Fibroblast of skin of left biceps (primary cell): ENCODE measurements at regions not wholly inside any gene's neighbourhood (a gene's known extent, or its start where the extent isn't known, plus 50 kb on each side); places are given as distances from the start of the nearest gene placed in this dataset.
"Not testable (repeated sequence)": the region's sequence is repeated elsewhere in the genome, so short reads cannot be mapped to it uniquely, and the experiment has no call there.

ENCODE experiments used
- DNase-seq, 2 experiments: peaks; one replicate each; pipeline ENCODE4 v3.0.0-alpha.2; 2013; ENCODE audit warnings: low read depth in 2 of 2

- no peak for DNase-seq
These were observed 410.2 kb upstream of the CT83 start for GRCh38 chrX:116872931-116873330.

- DNase-seq: no peak
These were observed 400.3 kb upstream of the CT83 start for GRCh38 chrX:116863029-116863428.

GRCh38 chrX:116862340-116862739 is 399.6 kb upstream of the CT83 start:
- DNase-seq: no peak

- no peak for DNase-seq
These were observed 378.5 kb upstream of the CT83 start for GRCh38 chrX:116841290-116841689.

GRCh38 chrX:116827063-116827462 is 364.3 kb upstream of the CT83 start:
- no peak for DNase-seq

GRCh38 chrX:116824785-116825184 is 362.0 kb upstream of the CT83 start:
- DNase-seq: no peak

DNA sequence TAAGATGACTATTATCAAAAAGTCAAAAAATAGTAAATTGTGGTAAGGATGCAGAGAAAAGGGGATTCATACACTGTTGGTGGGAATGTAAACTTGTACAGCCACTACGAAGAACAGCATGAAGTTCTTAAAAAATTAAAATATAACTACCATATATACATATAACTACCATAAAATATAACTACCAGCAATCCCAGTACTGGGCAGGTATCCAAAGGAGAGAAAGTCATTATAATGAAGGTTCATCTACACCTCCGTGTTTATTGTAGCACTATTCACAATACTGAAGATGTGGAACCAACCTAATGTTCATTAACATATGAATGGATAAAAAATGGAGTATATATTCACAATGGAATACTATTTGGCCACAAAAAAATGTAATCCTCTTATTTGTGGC is 360.9 kb upstream of the CT83 start:
- DNase-seq: no peak

- no peak for DNase-seq
These were observed 343.6 kb upstream of the CT83 start for GRCh38 chrX:116806288-116806802.

- no peak for DNase-seq
These were observed 339.2 kb upstream of the CT83 start for GRCh38 chrX:116801943-116802342.

- no peak for DNase-seq
These were observed 319.1 kb upstream of the CT83 start for GRCh38 chrX:116781926-116782325.

GRCh38 chrX:116757491-116757890 is 294.7 kb upstream of the CT83 start:
- DNase-seq: no peak

DNA sequence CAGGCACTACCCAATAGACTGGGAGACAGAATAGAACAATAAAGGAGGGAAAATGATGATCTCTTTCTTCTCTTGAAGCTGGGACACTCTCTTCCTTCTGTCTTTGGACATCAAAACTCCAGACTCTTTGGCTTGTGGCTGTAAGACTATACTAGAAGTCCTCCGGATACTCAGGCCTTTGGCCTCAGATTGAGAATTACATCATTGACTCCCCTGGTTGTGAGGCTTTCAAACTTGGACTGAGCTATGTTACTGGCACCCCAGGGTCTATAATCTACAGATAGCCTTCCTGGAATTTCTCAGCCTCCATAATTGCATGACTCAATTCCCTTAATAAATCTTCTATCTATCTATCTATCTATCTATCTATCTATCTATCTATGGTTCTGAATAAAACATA is 294.2 kb upstream of the CT83 start:
- DNase-seq: no peak

GRCh38 chrX:116749943-116750342 is 287.2 kb upstream of the CT83 start:
- DNase-seq: no peak

DNA sequence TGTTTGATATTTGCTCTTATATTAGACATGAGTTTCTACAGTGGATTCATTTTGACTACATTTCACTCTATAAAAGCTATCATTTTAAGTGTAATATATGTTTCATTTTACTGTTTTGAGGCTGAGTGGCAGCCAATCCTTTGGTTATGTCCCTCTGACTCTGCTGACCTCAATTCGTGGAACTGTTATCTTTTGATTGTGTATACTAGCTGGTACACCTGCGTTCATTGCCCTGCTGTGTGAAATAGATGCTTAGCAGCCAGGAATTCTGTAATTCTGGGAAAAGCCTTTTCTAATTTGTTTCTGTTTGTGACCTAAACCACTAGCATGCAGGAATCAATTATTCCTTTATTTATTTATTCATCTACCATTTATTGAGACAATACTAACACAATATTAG is 269.4 kb upstream of the CT83 start:
- DNase-seq: no peak

GRCh38 chrX:116726806-116727205 is 264.0 kb upstream of the CT83 start:
- no peak for DNase-seq

DNA sequence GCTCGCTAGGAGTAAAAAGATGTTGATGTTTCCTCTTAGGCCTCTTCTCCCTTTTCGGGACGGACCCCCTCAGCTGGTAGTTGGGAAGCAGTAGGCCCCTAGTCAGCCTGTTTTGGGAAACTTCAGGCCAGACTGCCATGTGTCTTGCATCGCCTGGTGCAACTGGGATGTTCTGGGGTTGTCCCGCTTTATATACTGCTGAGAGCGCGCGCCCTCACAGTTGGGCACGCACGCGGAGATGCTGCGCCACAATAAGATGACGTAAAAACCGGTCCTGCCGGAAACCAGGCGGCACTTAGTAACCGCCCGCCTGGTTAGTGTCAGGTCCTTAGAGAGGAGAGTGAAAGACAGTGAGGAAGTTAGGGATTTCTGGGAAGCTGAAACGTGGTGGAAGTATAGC is 231.3 kb upstream of the CT83 start:
- no peak for DNase-seq

GRCh38 chrX:116679544-116679943 is 216.8 kb upstream of the CT83 start:
- DNase-seq: not testable (repeated sequence)

DNA sequence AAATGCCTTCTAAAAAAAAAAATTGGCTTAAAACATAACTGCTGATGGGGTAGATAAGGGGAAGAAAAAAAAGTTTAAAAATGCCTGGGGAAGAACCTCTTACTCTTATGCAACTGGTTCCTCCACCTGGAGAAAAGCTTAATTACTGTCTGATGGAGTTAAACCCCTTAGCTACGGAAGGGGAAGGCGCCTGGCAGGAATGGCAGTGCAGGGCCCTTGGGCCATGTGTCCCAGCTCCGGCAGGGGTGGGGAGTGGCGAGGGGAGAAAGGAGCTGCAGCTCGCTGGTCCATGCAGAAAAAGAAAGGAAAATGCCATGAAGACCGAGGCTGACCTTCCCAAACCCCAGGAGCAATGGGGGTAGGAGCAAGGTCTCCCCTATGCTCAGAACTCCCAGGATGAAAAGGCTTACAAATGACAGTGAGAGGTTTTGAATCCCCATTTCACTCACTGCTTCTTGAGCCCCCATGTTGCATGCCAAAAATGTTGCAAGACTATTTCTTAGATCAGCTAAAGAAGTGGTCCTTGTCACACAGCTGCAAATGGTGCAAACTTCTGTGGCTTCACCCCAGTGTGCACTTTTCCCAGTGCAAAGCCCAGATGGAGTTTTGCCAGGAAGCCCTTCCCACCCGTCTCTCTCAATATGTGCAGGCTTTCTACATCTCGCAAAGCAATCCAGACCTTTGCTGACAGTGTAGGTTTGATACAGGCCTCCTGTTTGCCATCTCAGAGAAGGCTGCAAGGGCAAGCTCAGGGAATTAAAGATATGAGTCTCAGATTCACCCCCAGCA is 204.8 kb upstream of the CT83 start:
- DNase-seq: no peak

GRCh38 chrX:116657071-116657470 is 194.3 kb upstream of the CT83 start:
- DNase-seq: no peak

DNA sequence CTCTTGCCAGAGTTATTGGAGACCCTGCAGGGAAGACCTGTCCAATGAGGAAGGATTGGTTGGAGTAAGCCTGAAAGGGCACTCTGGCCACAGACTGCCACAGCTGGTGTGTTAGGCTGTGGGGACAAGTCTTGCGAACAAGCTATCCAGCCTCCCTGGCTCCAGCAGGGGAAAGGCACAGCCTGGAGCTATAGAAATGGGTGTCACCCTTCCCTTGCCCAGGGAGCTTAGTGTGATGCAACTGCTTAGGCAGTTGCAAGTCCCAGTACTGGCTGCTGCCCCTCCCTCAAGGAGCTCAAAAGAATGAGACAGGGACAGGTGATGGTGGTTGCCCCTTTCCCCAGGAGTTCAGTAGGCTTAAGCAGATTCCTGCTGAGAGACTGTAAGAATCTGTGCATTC is 165.7 kb upstream of the CT83 start:
- DNase-seq: no peak

DNA sequence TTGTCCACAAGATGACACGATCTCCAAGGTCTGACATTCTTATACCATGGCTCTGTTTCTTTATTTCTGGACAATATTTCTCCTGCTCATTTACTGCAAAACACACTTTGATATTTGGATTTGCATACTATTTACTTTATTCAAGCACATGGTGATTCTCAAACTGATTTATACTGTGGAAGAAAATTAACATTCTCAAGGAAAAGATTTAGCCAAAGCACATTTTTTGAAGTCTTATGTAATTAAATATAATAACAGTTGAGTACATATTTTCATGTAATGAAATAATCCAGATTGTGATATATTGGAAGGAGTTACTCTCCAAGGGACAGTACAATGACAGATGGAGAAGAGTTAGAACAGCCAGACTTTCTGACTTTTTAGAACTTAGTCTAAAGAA is 155.8 kb upstream of the CT83 start:
- no peak for DNase-seq

DNA sequence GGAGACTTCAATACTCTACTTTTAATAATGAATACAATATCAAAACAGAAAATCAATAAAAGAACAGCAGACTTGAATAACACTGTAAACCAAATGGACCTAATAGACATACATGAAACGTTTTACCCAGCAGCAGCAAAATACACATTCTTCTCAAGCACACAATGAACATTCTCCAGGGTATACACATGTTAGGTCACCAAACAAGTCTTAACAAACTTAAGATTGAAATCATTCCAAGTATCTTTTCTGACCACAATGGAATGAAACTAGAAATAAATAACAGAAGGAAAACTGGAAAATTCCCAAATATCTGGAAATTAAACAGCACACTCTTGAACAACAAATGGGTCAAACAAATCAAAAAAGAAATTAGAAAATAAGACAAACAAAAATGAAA is 145.0 kb upstream of the CT83 start:
- no peak for DNase-seq

GRCh38 chrX:116605576-116605975 is 142.8 kb upstream of the CT83 start:
- DNase-seq: no peak

DNA sequence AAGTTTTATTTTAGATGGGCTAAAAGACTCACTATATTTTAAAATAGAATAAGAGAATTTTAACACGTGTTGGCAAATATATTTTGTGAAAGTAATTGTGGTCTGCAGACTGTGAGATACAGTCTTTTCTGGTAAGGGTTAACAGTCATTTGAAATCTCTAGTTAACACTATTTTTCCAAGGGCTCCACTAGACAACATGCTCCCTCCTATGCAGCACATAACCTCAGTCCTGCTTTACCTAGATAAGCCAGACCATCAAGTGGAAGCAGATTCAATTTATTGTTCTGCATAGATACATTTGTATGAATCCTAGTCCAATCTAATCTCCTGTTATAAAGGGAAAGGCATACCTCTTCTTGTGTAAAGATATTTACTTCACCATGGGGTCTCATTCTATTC is 133.2 kb upstream of the CT83 start:
- DNase-seq: no peak
